ENCODE measurements at regions not wholly inside any gene's neighbourhood (a gene's known extent, or its start where the extent isn't known, plus 50 kb on each side); places are given as distances from the start of the nearest gene placed in this dataset.

- TF ChIP-seq CTCF (IDR thresholded peaks at IDR 0.05; ENCODE audit: insufficient read depth, low read length) (no peak), SPI1 (IDR thresholded peaks at IDR 0.05; ENCODE audit: borderline replicate concordance, low read depth) (no peak), REST (IDR thresholded peaks at IDR 0.05; ENCODE audit: insufficient replicate concordance, low read depth) (no peak), GABPA (IDR thresholded peaks at IDR 0.05; ENCODE audit: low read depth) (no peak)
Measured at GRCh38 chr3:24937780-24938179, 443.1 kb upstream of the THRB start.
